ENCODE measurements at regions not wholly inside any gene's neighbourhood (a gene's known extent, or its start where the extent isn't known, plus 50 kb on each side); places are given as distances from the start of the nearest gene placed in this dataset.

DNA sequence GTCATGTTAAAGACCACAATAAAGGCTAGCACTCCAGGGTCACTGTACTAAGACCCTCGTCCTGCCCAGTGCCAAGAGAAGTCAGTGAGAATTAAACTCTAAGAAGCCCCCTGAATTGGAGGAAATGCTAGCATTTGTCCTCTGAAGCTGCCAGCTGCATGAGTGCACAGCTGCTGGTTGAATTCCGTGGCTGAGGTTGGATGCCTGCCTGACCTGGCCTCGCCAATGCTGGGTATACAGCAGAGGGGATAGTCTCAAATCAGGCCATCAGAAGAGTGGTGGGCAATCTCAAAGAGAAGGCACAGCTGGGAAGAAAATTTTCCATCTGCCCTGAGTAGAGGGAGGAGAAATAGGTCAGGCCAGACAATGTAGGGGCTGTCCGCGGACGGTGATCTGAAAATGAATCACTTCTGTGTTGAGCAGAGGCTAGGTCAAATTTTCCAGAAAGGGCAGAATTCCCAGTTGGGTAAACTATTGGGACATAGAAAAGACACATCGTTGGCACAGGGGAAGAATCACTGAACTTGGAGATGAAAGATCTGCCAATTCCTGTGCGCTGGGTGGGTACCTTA lies 110.5 kb upstream of the AGAP1 start:
- Histone ChIP-seq H3K27ac (ENCODE audit: low read depth, low read length) (no peak overlapping the region), H3K4me2 (ENCODE audit: low read length) (no peak overlapping the region), H4K8ac (ENCODE audit: low read depth, low read length) (no peak overlapping the region), H4K91ac (ENCODE audit: low read depth, low read length) (no peak overlapping the region), H3K27me3 (ENCODE audit: insufficient read depth, low read length) (no peaks in the 10 kb centered on the region), H3K4me1 (ENCODE audit: control insufficient read depth in 1 of 2, insufficient read depth in 2 of 2, low read length in 2 of 2) (no peaks in the 10 kb centered on the region), H3K79me2 (ENCODE audit: control insufficient read depth, insufficient read depth, low read length, poor library complexity) (no peaks in the 10 kb centered on the region), H3K18ac (ENCODE audit: low read length) (no peak overlapping the region), H2BK5ac (ENCODE audit: low read depth, low read length, poor library complexity) (no peak overlapping the region), H2BK120ac (ENCODE audit: insufficient read depth, low read length, poor library complexity) (no peak overlapping the region), H4K12ac (ENCODE audit: low read depth, low read length) (no peak overlapping the region), H2AFZ (ENCODE audit: insufficient read depth, low read length, poor library complexity) (no peak overlapping the region), H3K23ac (ENCODE audit: low read length) (no peak overlapping the region), H3K36me3 (ENCODE audit: control insufficient read depth in 1 of 2, insufficient read depth in 2 of 2, low read length in 2 of 2) (no peaks in the 10 kb centered on the region), H3K9me3 (ENCODE audit: insufficient read depth, low read depth, low read length) (peaks cover 1% of the 10 kb centered on the region), H2BK12ac (ENCODE audit: low read length) (no peak overlapping the region), H3K14ac (ENCODE audit: low read length) (no peak overlapping the region), H3K4ac (ENCODE audit: low read depth, low read length) (no peak overlapping the region), H3K79me1 (ENCODE audit: low read length) (no peaks in the 10 kb centered on the region), H2AK5ac (ENCODE audit: low read length) (no peak overlapping the region), H3K9ac (ENCODE audit: low read length) (no peak overlapping the region), H3K4me3 (ENCODE audit: low read depth, low read length) (no peak overlapping the region)
- no CpG with 5 or more reads among the region's 8 CpGs for WGBS (ENCODE audit: extremely low coverage, insufficient coverage, insufficient read length)
- no peak for DNase-seq

DNA sequence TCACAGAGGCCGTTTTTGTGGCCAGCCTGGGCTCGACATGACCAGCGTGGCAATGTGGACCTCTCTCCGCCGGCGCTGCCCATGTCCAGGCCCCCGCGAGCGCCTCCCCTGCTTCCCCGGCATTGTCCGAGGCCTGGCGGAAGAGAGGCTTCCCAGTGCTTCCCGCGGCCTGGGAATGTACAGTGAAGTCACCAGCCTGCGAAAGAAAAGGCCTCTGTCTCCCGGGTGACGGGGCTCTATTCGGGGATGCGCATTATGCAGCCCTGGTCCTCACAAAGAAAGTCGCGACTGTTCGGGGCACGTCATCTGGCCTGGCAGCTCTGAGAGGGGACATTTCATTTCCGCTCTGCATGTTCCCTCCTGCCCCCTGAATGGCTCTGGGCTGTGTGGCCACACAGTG lies 109.2 kb upstream of the AGAP1 start:
- no peak overlapping the region for H4K12ac ChIP-seq (ENCODE audit: low read depth, low read length)
- H3K27ac ChIP-seq (ENCODE audit: low read depth, low read length): no peak overlapping the region
- H3K4me2 ChIP-seq (ENCODE audit: low read length): no peak overlapping the region
- no peak overlapping the region for H2AFZ ChIP-seq (ENCODE audit: insufficient read depth, low read length, poor library complexity)
- H3K36me3 ChIP-seq (ENCODE audit: control insufficient read depth in 1 of 2, insufficient read depth in 2 of 2, low read length in 2 of 2): no peaks in the 10 kb centered on the region
- no peak overlapping the region for H2BK12ac ChIP-seq (ENCODE audit: low read length)
- H2BK120ac ChIP-seq (ENCODE audit: insufficient read depth, low read length, poor library complexity): no peak overlapping the region
- H3K79me2 ChIP-seq (ENCODE audit: control insufficient read depth, insufficient read depth, low read length, poor library complexity): no peaks in the 10 kb centered on the region
- WGBS (ENCODE audit: extremely low coverage, insufficient coverage, insufficient read length): no CpG with 5 or more reads among the region's 24 CpGs
- H3K4me1 ChIP-seq (ENCODE audit: control insufficient read depth in 1 of 2, insufficient read depth in 2 of 2, low read length in 2 of 2): no peaks in the 10 kb centered on the region
- no peak overlapping the region for H4K91ac ChIP-seq (ENCODE audit: low read depth, low read length)
- H3K23ac ChIP-seq (ENCODE audit: low read length): no peak overlapping the region
- H4K8ac ChIP-seq (ENCODE audit: low read depth, low read length): no peak overlapping the region
- no peak overlapping the region for H3K18ac ChIP-seq (ENCODE audit: low read length)
- no peaks in the 10 kb centered on the region for H3K27me3 ChIP-seq (ENCODE audit: insufficient read depth, low read length)
- no peak overlapping the region for H3K14ac ChIP-seq (ENCODE audit: low read length)
- no peak for DNase-seq
- no peak overlapping the region for H3K4ac ChIP-seq (ENCODE audit: low read depth, low read length)
- H3K9ac ChIP-seq (ENCODE audit: low read length): no peak overlapping the region
- peaks cover 1% of the 10 kb centered on the region for H3K9me3 ChIP-seq (ENCODE audit: insufficient read depth, low read depth, low read length)
- no peak overlapping the region for H2AK5ac ChIP-seq (ENCODE audit: low read length)
- H3K79me1 ChIP-seq (ENCODE audit: low read length): no peaks in the 10 kb centered on the region
- no peak overlapping the region for H2BK5ac ChIP-seq (ENCODE audit: low read depth, low read length, poor library complexity)
- no peak overlapping the region for H3K4me3 ChIP-seq (ENCODE audit: low read depth, low read length)

DNA sequence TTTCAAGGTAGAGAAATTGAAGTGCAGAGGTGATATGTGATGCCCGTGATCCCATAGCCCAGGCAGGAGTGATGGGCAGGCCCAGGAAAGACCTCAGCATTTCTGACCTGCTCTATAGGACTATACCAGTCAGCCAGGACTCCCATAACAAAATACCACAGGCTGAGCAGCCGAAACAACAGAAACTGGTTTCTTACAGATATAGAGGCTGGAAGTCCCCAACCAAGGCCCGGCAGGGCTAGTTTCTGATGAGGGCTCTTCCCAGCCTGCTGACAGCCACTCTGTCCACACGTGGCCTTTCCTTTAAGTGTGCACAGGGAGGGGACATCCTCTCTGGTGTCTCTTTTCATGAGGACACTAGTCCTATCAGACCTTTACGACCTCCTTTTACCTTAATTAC lies 104.2 kb upstream of the AGAP1 start:
- no peaks in the 10 kb centered on the region for H3K79me1 ChIP-seq (ENCODE audit: low read length)
- no peak overlapping the region for H2BK5ac ChIP-seq (ENCODE audit: low read depth, low read length, poor library complexity)
- no peak overlapping the region for H4K8ac ChIP-seq (ENCODE audit: low read depth, low read length)
- DNase-seq: no peak
- H3K23ac ChIP-seq (ENCODE audit: low read length): no peak overlapping the region
- no peak overlapping the region for H3K18ac ChIP-seq (ENCODE audit: low read length)
- no peak overlapping the region for H2AK5ac ChIP-seq (ENCODE audit: low read length)
- no peak overlapping the region for H3K9ac ChIP-seq (ENCODE audit: low read length)
- H2AFZ ChIP-seq (ENCODE audit: insufficient read depth, low read length, poor library complexity): no peak overlapping the region
- H3K9me3 ChIP-seq (ENCODE audit: insufficient read depth, low read depth, low read length): no peaks in the 10 kb centered on the region
- no peaks in the 10 kb centered on the region for H3K36me3 ChIP-seq (ENCODE audit: control insufficient read depth in 1 of 2, insufficient read depth in 2 of 2, low read length in 2 of 2)
- WGBS (ENCODE audit: extremely low coverage, insufficient coverage, insufficient read length): no CpG with 5 or more reads among the region's 5 CpGs
- H3K4ac ChIP-seq (ENCODE audit: low read depth, low read length): no peak overlapping the region
- no peaks in the 10 kb centered on the region for H3K27me3 ChIP-seq (ENCODE audit: insufficient read depth, low read length)
- H4K12ac ChIP-seq (ENCODE audit: low read depth, low read length): no peak overlapping the region
- no peak overlapping the region for H4K91ac ChIP-seq (ENCODE audit: low read depth, low read length)
- H2BK12ac ChIP-seq (ENCODE audit: low read length): no peak overlapping the region
- H3K79me2 ChIP-seq (ENCODE audit: control insufficient read depth, insufficient read depth, low read length, poor library complexity): no peaks in the 10 kb centered on the region
- H2BK120ac ChIP-seq (ENCODE audit: insufficient read depth, low read length, poor library complexity): no peak overlapping the region
- H3K4me1 ChIP-seq (ENCODE audit: control insufficient read depth in 1 of 2, insufficient read depth in 2 of 2, low read length in 2 of 2): peaks cover 5 to 13% of the 10 kb centered on the region in 2 experiments
- no peak overlapping the region for H3K4me3 ChIP-seq (ENCODE audit: low read depth, low read length)
- no peak overlapping the region for H3K14ac ChIP-seq (ENCODE audit: low read length)
- H3K4me2 ChIP-seq (ENCODE audit: low read length): no peak overlapping the region
- H3K27ac ChIP-seq (ENCODE audit: low read depth, low read length): no peak overlapping the region

DNA sequence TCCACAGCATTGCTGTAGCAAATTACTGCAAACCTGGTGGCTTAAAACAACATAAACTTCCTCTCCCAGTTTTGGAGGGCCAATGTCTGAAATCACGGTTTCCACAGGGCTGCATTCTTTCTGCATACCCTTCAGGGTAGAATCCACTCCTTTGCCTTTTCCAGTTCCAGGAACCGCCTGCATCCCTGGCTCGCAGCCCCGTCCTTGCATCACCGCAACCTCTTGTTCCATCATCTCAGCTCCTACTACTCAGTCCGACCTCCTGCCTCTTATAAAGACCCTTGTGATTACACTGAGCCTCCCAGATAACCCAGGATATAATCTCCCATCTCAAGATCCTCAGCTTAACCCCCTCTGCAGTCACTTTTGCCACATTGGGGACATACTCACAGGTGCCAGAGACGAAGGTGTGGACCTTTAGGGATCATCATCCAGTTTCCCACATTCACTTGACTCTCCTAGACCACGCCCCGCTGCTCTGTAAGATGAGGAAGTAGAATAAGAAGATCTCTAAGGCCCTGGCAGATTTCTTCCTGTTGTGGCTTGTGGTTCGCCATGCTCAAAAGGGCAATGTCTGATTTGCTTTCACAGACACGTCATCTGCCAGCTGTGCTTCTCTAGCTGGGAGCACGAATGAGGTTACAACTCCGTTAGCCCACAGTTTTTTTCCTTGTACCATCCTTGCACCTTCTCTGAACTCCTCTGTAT lies 103.6 kb upstream of the AGAP1 start:
- Histone ChIP-seq H3K4me3 (ENCODE audit: low read depth, low read length) (no peak overlapping the region), H3K4me2 (ENCODE audit: low read length) (no peak overlapping the region), H3K18ac (ENCODE audit: low read length) (no peak overlapping the region), H2BK5ac (ENCODE audit: low read depth, low read length, poor library complexity) (no peak overlapping the region), H3K9me3 (ENCODE audit: insufficient read depth, low read depth, low read length) (no peaks in the 10 kb centered on the region), H2BK12ac (ENCODE audit: low read length) (no peak overlapping the region), H3K79me1 (ENCODE audit: low read length) (no peaks in the 10 kb centered on the region), H3K27ac (ENCODE audit: low read depth, low read length) (no peak overlapping the region), H3K14ac (ENCODE audit: low read length) (no peak overlapping the region), H3K4ac (ENCODE audit: low read depth, low read length) (no peak overlapping the region), H3K4me1 (ENCODE audit: control insufficient read depth in 1 of 2, insufficient read depth in 2 of 2, low read length in 2 of 2) (peaks cover 6 to 14% of the 10 kb centered on the region in 2 experiments), H3K79me2 (ENCODE audit: control insufficient read depth, insufficient read depth, low read length, poor library complexity) (no peaks in the 10 kb centered on the region), H3K23ac (ENCODE audit: low read length) (no peak overlapping the region), H4K91ac (ENCODE audit: low read depth, low read length) (no peak overlapping the region), H3K9ac (ENCODE audit: low read length) (no peak overlapping the region), H2BK120ac (ENCODE audit: insufficient read depth, low read length, poor library complexity) (no peak overlapping the region), H3K36me3 (ENCODE audit: control insufficient read depth in 1 of 2, insufficient read depth in 2 of 2, low read length in 2 of 2) (no peaks in the 10 kb centered on the region), H4K8ac (ENCODE audit: low read depth, low read length) (no peak overlapping the region), H3K27me3 (ENCODE audit: insufficient read depth, low read length) (no peaks in the 10 kb centered on the region), H2AFZ (ENCODE audit: insufficient read depth, low read length, poor library complexity) (no peak overlapping the region), H4K12ac (ENCODE audit: low read depth, low read length) (no peak overlapping the region), H2AK5ac (ENCODE audit: low read length) (no peak overlapping the region)
- no peak for DNase-seq
- no CpG with 5 or more reads among the region's 13 CpGs for WGBS (ENCODE audit: extremely low coverage, insufficient coverage, insufficient read length)

Data from trophoblast cell (in vitro differentiated cells and primary cell).